DOHH2 (cell line): ENCODE measurements at regions not wholly inside any gene's neighbourhood (a gene's known extent, or its start where the extent isn't known, plus 50 kb on each side); places are given as distances from the start of the nearest gene placed in this dataset.
"Not testable (repeated sequence)": the region's sequence is repeated elsewhere in the genome, so short reads cannot be mapped to it uniquely, and the experiment has no call there.

Experiments used
- H3F3A ChIP-seq: fragments of 200-600 bp; sonication (generic), shearing (Covaris generic); 2 replicates; pipeline ENCODE4 v1.6.0; 2016; ENCODE audit warnings: antibody characterized with exemption, mild to moderate bottlenecking; ENCODE audit not compliant: control insufficient read depth, insufficient read depth
- H3K27ac ChIP-seq: fragments of 200-600 bp; sonication (generic); 2 replicates; pipeline ENCODE4 v1.5.1; 2014; ENCODE audit warnings: low read depth, mild to moderate bottlenecking, low read length, moderate library complexity
- H3K27me3 ChIP-seq: fragments of 200-600 bp; sonication (generic); 2 replicates; pipeline ENCODE4 v1.6.1; 2014; ENCODE audit warnings: mild to moderate bottlenecking, low read length, mixed read lengths; ENCODE audit not compliant: control insufficient read depth
- H3K36me3 ChIP-seq: fragments of 200-600 bp; sonication (generic); 2 replicates; pipeline ENCODE4 v1.6.1; 2014; ENCODE audit warnings: mild to moderate bottlenecking, low read length, moderate library complexity, mixed read lengths; ENCODE audit not compliant: control insufficient read depth
- H3K4me1 ChIP-seq: fragments of 200-600 bp; sonication (generic); 2 replicates; pipeline ENCODE4 v1.6.1; 2014; ENCODE audit warnings: mild to moderate bottlenecking, low read length, mixed read lengths; ENCODE audit not compliant: control insufficient read depth
- H3K4me2 ChIP-seq: fragments of 200-600 bp; sonication (generic); 2 replicates; pipeline ENCODE4 v1.6.0; 2014; ENCODE audit warnings: mild to moderate bottlenecking, low read length, moderate library complexity
- H3K4me3 ChIP-seq: fragments of 200-600 bp; sonication (generic); 2 replicates; pipeline ENCODE4 v1.5.1; 2014; ENCODE audit warnings: mild to moderate bottlenecking, low read length, mixed read lengths
- H3K79me2 ChIP-seq: fragments of 200-600 bp; sonication (generic); 2 replicates; pipeline ENCODE4 v1.6.1; 2014; ENCODE audit warnings: mild to moderate bottlenecking, low read length, mixed read lengths; ENCODE audit not compliant: control insufficient read depth
- H3K9me2 ChIP-seq: fragments of 200-600 bp; sonication (generic); replicated peaks from 2 replicates; pipeline ENCODE4 v1.6.1; 2014; ENCODE audit warnings: mild to moderate bottlenecking, low read length, mixed read lengths; ENCODE audit not compliant: control insufficient read depth
- H3K9me3 ChIP-seq: fragments of 200-600 bp; sonication (generic); 2 replicates; pipeline ENCODE4 v1.6.1; 2014; ENCODE audit warnings: antibody characterized with exemption, low read length, mixed read lengths; ENCODE audit not compliant: control insufficient read depth, insufficient read depth
- H4K20me1 ChIP-seq: fragments of 200-600 bp; sonication (generic); 2 replicates; pipeline ENCODE4 v1.6.0; 2014; ENCODE audit warnings: low read depth, mild to moderate bottlenecking, antibody characterized with exemption, low read length, moderate library complexity; ENCODE audit not compliant: control insufficient read depth, insufficient read depth
- CTCF ChIP-seq: fragments of 200-600 bp; sonication (generic); IDR thresholded peaks from one replicate; pipeline ENCODE4 v1.5.1; 2014; ENCODE audit warnings: antibody characterized with exemption, mild to moderate bottlenecking, low read depth, low read length; ENCODE audit not compliant: poor library complexity, severe bottlenecking
- EZH2phosphoT487 ChIP-seq: fragments of 200-600 bp; sonication (generic); IDR thresholded peaks from 2 replicates; pipeline ENCODE4 v1.6.1; 2017; ENCODE audit warnings: borderline replicate concordance, mild to moderate bottlenecking, antibody characterized with exemption, low read length, moderate library complexity, mixed read lengths

DNA sequence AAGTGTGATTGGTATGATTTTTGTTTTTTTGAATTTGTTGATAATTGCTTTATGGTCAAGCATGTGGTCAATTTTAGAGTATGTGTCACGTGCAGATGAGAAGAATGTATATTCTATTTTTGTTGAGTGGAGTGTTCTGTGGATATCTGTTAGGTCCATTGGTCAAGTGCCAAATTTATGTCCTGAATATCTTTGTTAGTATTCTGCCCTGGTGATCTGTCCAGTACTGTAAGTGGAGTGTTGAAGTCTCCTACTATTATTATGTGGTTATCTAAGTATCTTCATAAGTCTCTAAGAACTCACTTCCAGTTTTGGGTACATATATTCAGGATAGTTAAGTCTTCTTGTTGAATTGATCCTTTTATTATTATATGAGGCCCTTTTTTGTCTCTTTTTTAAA, 372.9 kb upstream of the MAOA start:
- H3K27me3 ChIP-seq: no peaks in the 10 kb centered on the region
- no peaks in the 10 kb centered on the region for H3K36me3 ChIP-seq
- no peak overlapping the region for H3K27ac ChIP-seq
- H3K4me3 ChIP-seq: no peak overlapping the region
- H3K4me2 ChIP-seq: no peak overlapping the region
- H3F3A ChIP-seq: no peaks in the 10 kb centered on the region
- no peaks in the 10 kb centered on the region for H3K9me3 ChIP-seq
- TF ChIP-seq CTCF: no peak
- H3K4me1 ChIP-seq: no peaks in the 10 kb centered on the region
- no peaks in the 10 kb centered on the region for H4K20me1 ChIP-seq
- no peaks in the 10 kb centered on the region for H3K9me2 ChIP-seq
- no peaks in the 10 kb centered on the region for H3K79me2 ChIP-seq

GRCh38 chrX:43311625-43312024, 344.5 kb upstream of the MAOA start:
- not testable (repeated sequence) for H3K4me3 ChIP-seq, H3K4me2 ChIP-seq, H3K9me3 ChIP-seq, H3K27me3 ChIP-seq, H3F3A ChIP-seq, H3K4me1 ChIP-seq, H4K20me1 ChIP-seq, H3K36me3 ChIP-seq, H3K79me2 ChIP-seq, H3K9me2 ChIP-seq, H3K27ac ChIP-seq

- Histone ChIP-seq H3K36me3 (no peaks in the 10 kb centered on the region), H3K27ac (no peak overlapping the region), H3K9me2 (no peaks in the 10 kb centered on the region), H3F3A (no peaks in the 10 kb centered on the region), H3K27me3 (no peaks in the 10 kb centered on the region), H3K4me2 (no peak overlapping the region), H3K4me1 (no peaks in the 10 kb centered on the region), H4K20me1 (no peaks in the 10 kb centered on the region), H3K79me2 (no peaks in the 10 kb centered on the region), H3K4me3 (no peak overlapping the region), H3K9me3 (no peaks in the 10 kb centered on the region)
- no peak for TF ChIP-seq CTCF
- TF ChIP-seq EZH2phosphoT487: no peak
These were observed 343.1 kb upstream of the MAOA start for GRCh38 chrX:43313035-43313434.

GRCh38 chrX:43314525-43314924, 341.6 kb upstream of the MAOA start:
- H4K20me1 ChIP-seq: no peaks in the 10 kb centered on the region
- no peaks in the 10 kb centered on the region for H3K4me1 ChIP-seq
- no peaks in the 10 kb centered on the region for H3K27me3 ChIP-seq
- H3K27ac ChIP-seq: no peak overlapping the region
- H3F3A ChIP-seq: no peaks in the 10 kb centered on the region
- H3K79me2 ChIP-seq: no peaks in the 10 kb centered on the region
- no peak overlapping the region for H3K4me2 ChIP-seq
- no peak overlapping the region for H3K4me3 ChIP-seq
- no peaks in the 10 kb centered on the region for H3K9me2 ChIP-seq
- no peaks in the 10 kb centered on the region for H3K9me3 ChIP-seq
- TF ChIP-seq CTCF (no peak), EZH2phosphoT487 (no peak)
- H3K36me3 ChIP-seq: no peaks in the 10 kb centered on the region
